Glutamatergic neuron (in vitro differentiated cells): ENCODE measurements at regions not wholly inside any gene's neighbourhood (a gene's known extent, or its start where the extent isn't known, plus 50 kb on each side); places are given as distances from the start of the nearest gene placed in this dataset.

Experiments
- DNase-seq: peaks from one replicate; pipeline ENCODE4 v3.0.0; 2022
- H3K27ac Mint-ChIP-seq: one replicate; pipeline ENCODE4 v1.8.0; 2020; ENCODE audit warnings: mild to moderate bottlenecking, mixed read lengths, inconsistent platforms; ENCODE audit not compliant: unreplicated experiment
- H3K27me3 Mint-ChIP-seq: one replicate; pipeline ENCODE4 v1.8.0; 2020; ENCODE audit warnings: mild to moderate bottlenecking, moderate library complexity, mixed read lengths, inconsistent platforms; ENCODE audit not compliant: unreplicated experiment
- H3K36me3 Mint-ChIP-seq: one replicate; pipeline ENCODE4 v1.8.0; 2020; ENCODE audit warnings: mild to moderate bottlenecking, mixed read lengths, inconsistent platforms; ENCODE audit not compliant: unreplicated experiment
- H3K4me1 Mint-ChIP-seq: one replicate; pipeline ENCODE4 v1.8.0; 2020; ENCODE audit warnings: mild to moderate bottlenecking, low read depth, mixed read lengths, inconsistent platforms; ENCODE audit not compliant: unreplicated experiment
- H3K4me3 Mint-ChIP-seq: one replicate; pipeline ENCODE4 v1.8.0; 2020; ENCODE audit warnings: mild to moderate bottlenecking, mixed read lengths, inconsistent platforms; ENCODE audit not compliant: unreplicated experiment
- H3K9me3 Mint-ChIP-seq: one replicate; pipeline ENCODE4 v1.8.0; 2020; ENCODE audit warnings: mild to moderate bottlenecking, moderate library complexity, mixed read lengths, inconsistent platforms; ENCODE audit not compliant: unreplicated experiment
- TF ChIP-seq, protein P1 (sequence below): fragments of 200-600 bp; sonication (generic); IDR thresholded peaks from one replicate; pipeline ENCODE4 v1.5.0; 2021; ENCODE audit not compliant: partially characterized antibody, unreplicated experiment

- peaks cover 12% of the 10 kb centered on the region for H3K4me1 Mint-ChIP-seq
- H3K4me3 Mint-ChIP-seq, result no peak overlapping the region
- TF ChIP-seq, protein P1, sequence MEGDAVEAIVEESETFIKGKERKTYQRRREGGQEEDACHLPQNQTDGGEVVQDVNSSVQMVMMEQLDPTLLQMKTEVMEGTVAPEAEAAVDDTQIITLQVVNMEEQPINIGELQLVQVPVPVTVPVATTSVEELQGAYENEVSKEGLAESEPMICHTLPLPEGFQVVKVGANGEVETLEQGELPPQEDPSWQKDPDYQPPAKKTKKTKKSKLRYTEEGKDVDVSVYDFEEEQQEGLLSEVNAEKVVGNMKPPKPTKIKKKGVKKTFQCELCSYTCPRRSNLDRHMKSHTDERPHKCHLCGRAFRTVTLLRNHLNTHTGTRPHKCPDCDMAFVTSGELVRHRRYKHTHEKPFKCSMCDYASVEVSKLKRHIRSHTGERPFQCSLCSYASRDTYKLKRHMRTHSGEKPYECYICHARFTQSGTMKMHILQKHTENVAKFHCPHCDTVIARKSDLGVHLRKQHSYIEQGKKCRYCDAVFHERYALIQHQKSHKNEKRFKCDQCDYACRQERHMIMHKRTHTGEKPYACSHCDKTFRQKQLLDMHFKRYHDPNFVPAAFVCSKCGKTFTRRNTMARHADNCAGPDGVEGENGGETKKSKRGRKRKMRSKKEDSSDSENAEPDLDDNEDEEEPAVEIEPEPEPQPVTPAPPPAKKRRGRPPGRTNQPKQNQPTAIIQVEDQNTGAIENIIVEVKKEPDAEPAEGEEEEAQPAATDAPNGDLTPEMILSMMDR, result no peak
- H3K27me3 Mint-ChIP-seq, result peaks cover 2% of the 10 kb centered on the region
- no peak for DNase-seq
- H3K36me3 Mint-ChIP-seq, result no peaks in the 10 kb centered on the region
- no peak overlapping the region for H3K27ac Mint-ChIP-seq
- no peaks in the 10 kb centered on the region for H3K9me3 Mint-ChIP-seq
These were observed 346.4 kb upstream of the SLC24A2 start for GRCh38 chr9:20135119-20135697.

DNA sequence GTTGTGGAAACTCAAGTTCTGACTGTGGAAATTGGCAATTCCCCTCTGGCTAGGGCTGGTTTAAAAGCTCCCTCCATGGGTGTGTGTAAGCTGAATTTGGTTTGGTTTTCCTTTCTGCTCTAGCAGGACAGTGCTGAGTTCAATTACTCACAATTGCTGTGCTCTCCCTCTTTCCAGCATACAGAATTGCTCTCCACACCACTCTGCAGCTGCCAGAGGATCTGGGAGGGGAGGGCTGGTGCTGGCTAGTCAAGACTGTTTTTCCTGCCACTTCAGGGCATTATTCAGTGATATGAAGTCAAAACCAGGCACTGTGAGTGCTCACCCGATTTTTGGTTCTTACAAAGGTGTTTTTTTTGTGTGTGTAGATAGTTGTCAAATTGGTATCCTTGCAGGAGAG is 336.9 kb upstream of the SLC24A2 start:
- no peaks in the 10 kb centered on the region for H3K4me1 Mint-ChIP-seq
- H3K27ac Mint-ChIP-seq, result no peak overlapping the region
- H3K36me3 Mint-ChIP-seq, result no peaks in the 10 kb centered on the region
- TF ChIP-seq, protein P1, result no peak
- H3K27me3 Mint-ChIP-seq, result no peaks in the 10 kb centered on the region
- no peak for DNase-seq
- H3K9me3 Mint-ChIP-seq, result peaks cover 2% of the 10 kb centered on the region
- H3K4me3 Mint-ChIP-seq, result no peak overlapping the region

DNA sequence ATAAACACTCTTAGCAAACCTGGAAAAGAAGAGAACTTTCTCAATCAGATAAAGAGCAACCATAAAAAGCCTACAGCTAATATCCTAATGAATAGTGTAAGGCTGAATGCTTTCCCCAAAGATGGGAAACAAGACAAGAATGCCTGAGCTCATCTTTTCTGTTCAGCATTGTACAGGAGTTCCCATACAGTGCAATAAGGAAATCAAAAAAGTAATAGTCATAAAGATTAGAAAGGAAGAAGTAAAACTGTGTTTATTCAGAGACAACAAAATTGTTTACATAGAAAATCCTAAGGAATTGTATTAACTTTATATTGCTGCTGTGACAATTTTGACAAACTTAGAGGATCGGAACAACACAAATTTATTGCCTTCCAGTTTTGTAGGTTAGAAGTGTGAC is 330.7 kb upstream of the SLC24A2 start:
- no peaks in the 10 kb centered on the region for H3K27me3 Mint-ChIP-seq
- H3K36me3 Mint-ChIP-seq, result peaks cover 18% of the 10 kb centered on the region
- no peaks in the 10 kb centered on the region for H3K4me1 Mint-ChIP-seq
- H3K4me3 Mint-ChIP-seq, result no peak overlapping the region
- H3K9me3 Mint-ChIP-seq, result peaks cover 2% of the 10 kb centered on the region
- H3K27ac Mint-ChIP-seq, result no peak overlapping the region
- no peak for DNase-seq
- TF ChIP-seq, protein P1, result no peak

DNA sequence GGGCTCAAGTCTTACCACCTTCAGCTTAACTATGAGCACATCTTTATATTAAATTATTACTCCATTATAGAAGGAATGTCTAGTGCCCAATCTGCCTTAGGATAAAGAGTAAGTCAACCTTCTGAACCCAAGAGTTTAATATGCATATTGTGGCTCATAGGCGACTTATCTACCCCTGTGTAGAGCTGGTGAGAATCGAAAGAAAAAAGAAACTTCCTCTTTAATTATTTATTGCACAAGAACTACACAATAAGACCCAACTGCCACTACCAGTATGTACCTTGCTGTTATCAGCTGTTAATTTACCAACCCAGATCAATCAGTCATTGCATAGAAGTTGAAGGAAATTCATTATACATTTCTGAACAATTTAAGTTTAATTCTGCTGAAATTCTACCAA is 329.1 kb upstream of the SLC24A2 start:
- Mint-ChIP-seq H3K27me3 (no peaks in the 10 kb centered on the region), H3K4me3 (no peak overlapping the region), H3K4me1 (no peaks in the 10 kb centered on the region), H3K27ac (no peak overlapping the region), H3K9me3 (peaks cover 2% of the 10 kb centered on the region), H3K36me3 (peaks cover 23% of the 10 kb centered on the region)
- TF ChIP-seq, protein P1, result no peak
- DNase-seq, result no peak

- Mint-ChIP-seq H3K9me3 (peaks cover 2% of the 10 kb centered on the region), H3K27me3 (no peaks in the 10 kb centered on the region), H3K4me3 (no peak overlapping the region), H3K4me1 (no peaks in the 10 kb centered on the region), H3K36me3 (peaks cover 23% of the 10 kb centered on the region), H3K27ac (no peak overlapping the region)
- DNase-seq, result no peak
- TF ChIP-seq, protein P1, result no peak
These were observed 328.6 kb upstream of the SLC24A2 start for GRCh38 chr9:20117482-20117881.
